ENCODE measurements at regions not wholly inside any gene's neighbourhood (a gene's known extent, or its start where the extent isn't known, plus 50 kb on each side); places are given as distances from the start of the nearest gene placed in this dataset.

DNA sequence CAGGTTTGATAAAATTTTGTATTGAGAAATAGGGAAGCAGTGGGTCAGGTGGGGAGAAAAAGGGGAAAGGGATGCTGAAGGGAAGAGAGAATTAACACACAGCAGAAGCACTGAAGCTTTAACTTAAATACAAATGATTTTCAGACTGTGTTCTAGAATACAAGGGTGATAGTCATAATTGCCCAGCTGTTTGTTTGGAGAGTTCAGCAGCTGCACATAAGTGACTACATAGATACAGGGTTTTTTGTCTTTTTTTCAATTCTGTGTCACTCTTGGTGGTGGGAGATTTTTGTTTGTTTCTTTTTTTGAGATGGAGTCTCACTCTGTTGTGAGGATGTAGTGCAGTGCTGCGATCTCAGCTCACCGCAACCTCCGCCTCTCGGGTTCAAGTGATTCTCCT is 590.4 kb upstream of the SEMA6A start:
- TF ChIP-seq CTCF (IDR thresholded peaks at IDR 0.05; ENCODE audit: low read depth, low read length, poor library complexity, severe bottlenecking): no peak
- no peak for TF ChIP-seq EZH2phosphoT487 (IDR thresholded peaks at IDR 0.05; ENCODE audit: borderline replicate concordance, low read length)
